ENCODE measurements at regions not wholly inside any gene's neighbourhood (a gene's known extent, or its start where the extent isn't known, plus 50 kb on each side); places are given as distances from the start of the nearest gene placed in this dataset.

DNA sequence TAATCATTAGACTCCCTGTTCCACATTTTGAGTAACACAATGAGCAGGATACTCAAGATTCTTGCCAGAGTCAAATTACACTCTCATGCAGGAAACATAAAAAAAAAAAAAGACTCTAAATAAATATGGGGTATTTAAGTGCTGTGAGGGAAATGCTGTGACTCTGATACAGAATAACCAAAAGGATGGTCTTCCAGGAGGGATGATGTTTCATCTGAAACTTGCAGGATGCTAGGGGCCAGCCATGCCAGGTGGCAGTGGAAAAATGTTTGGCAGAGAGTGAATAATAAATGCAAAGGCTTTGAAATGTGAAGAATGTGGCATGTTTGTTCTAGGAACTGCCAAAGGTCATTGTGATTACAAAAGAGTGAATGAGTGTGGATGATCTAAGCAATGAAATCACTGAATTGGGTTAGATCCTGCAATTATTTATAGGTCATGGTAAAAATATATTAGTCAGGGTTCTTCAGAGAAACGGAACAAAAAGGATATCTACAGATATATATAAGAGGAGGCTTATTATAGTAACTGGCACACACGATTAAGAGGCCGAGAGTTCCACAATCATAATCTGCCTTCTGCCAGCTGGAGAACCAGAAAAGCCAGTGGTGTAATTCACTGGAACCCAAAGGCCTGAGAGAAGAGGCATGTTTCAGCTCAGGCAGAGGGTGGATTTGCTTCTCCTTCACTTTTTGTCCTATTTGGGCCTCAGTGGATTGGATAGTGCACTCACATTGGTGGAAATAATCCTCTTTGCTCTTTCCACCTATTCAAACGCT is 1832.8 kb upstream of the MIR17HG start:
- intact Hi-C loops (cut with micrococcal nuclease), result no loop called here
- BruUV-seq (replicated peaks), result no TSS peak
- RAD21 ChIA-PET (ENCODE audit: low non-redundant PET in 1 of 2, low total read pairs in 2 of 2, uncharacterized antibody in 2 of 2, unreplicated experiment in 2 of 2), result no interaction called here
- no peaks in the 10 kb centered on the region for H3K9me3 ChIP-seq (ENCODE audit: control insufficient read depth in 1 of 2, insufficient read depth in 1 of 2, low read depth in 1 of 2, low read length in 2 of 2)
- H3K4me1 ChIP-seq (ENCODE audit: control insufficient read depth in 1 of 2, insufficient read depth in 2 of 2, low read length in 2 of 2), result peaks cover 0 to 4% of the 10 kb centered on the region in 2 experiments; a peak in 1 of 4 replicates
- ATAC-seq (no peak), DNase-seq (ENCODE audit: low read depth, low spot score) (no peak)
- POLR2A ChIA-PET, result no interaction called here
- no peaks in the 10 kb centered on the region for H3K27me3 ChIP-seq (ENCODE audit: insufficient read depth, low read length)
- no peaks in the 10 kb centered on the region for H3K9me2 ChIP-seq (ENCODE audit: insufficient read depth)
- no peak overlapping the region for H3K9ac ChIP-seq (ENCODE audit: low read length)
- H3K79me2 ChIP-seq (ENCODE audit: insufficient read depth, low read length), result no peaks in the 10 kb centered on the region
- H2AFZ ChIP-seq (ENCODE audit: low read depth, low read length, poor library complexity, severe bottlenecking), result no peak overlapping the region
- no peak overlapping the region for H3K27ac ChIP-seq (ENCODE audit: low read depth, low read length)
- TF ChIP-seq EZH2phosphoT487 (IDR thresholded peaks at IDR 0.05; ENCODE audit: borderline replicate concordance) (no peak), YY1 (IDR thresholded peaks at IDR 0.05; ENCODE audit: extremely low read depth, insufficient replicate concordance, low read depth, low read length) (no peak), FOSL1 (IDR thresholded peaks at IDR 0.05; ENCODE audit: low read depth) (no peak), TCF7L2 (IDR thresholded peaks at IDR 0.05; ENCODE audit: borderline replicate concordance, extremely low read depth, insufficient read depth, insufficient read length) (no peak), ZNF274 (IDR thresholded peaks at IDR 0.05; ENCODE audit: low read depth, low read length) (no peak), SRF (IDR thresholded peaks at IDR 0.05; ENCODE audit: low read depth) (no peak), CEBPB (IDR thresholded peaks at IDR 0.05; ENCODE audit: low read depth) (no peak), RAD21 (IDR thresholded peaks at IDR 0.05; ENCODE audit: low read depth) (no peak), SP1 (IDR thresholded peaks at IDR 0.05; ENCODE audit: low read depth) (no peak), SIN3A (IDR thresholded peaks at IDR 0.05; ENCODE audit: low read depth) (no peak)
- TF ChIP-seq, protein P1, sequence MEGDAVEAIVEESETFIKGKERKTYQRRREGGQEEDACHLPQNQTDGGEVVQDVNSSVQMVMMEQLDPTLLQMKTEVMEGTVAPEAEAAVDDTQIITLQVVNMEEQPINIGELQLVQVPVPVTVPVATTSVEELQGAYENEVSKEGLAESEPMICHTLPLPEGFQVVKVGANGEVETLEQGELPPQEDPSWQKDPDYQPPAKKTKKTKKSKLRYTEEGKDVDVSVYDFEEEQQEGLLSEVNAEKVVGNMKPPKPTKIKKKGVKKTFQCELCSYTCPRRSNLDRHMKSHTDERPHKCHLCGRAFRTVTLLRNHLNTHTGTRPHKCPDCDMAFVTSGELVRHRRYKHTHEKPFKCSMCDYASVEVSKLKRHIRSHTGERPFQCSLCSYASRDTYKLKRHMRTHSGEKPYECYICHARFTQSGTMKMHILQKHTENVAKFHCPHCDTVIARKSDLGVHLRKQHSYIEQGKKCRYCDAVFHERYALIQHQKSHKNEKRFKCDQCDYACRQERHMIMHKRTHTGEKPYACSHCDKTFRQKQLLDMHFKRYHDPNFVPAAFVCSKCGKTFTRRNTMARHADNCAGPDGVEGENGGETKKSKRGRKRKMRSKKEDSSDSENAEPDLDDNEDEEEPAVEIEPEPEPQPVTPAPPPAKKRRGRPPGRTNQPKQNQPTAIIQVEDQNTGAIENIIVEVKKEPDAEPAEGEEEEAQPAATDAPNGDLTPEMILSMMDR (IDR thresholded peaks at IDR 0.05 in 2 of 3, conservative IDR thresholded peaks at IDR 0.05 in 1 of 3; ENCODE audit: borderline replicate concordance in 1 of 3, insufficient read depth in 1 of 3, low read depth in 2 of 3, low read length in 2 of 3), result no peak
- TF ChIP-seq, protein P2, sequence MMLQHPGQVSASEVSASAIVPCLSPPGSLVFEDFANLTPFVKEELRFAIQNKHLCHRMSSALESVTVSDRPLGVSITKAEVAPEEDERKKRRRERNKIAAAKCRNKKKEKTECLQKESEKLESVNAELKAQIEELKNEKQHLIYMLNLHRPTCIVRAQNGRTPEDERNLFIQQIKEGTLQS (IDR thresholded peaks at IDR 0.05), result no peak
- H3K4me3 ChIP-seq (replicated peaks in 1 of 2; ENCODE audit: low read depth in 1 of 2, low read length in 2 of 2), result no peak overlapping the region
- no peak overlapping the region for H3K4me2 ChIP-seq (ENCODE audit: low read length)
- no peaks in the 10 kb centered on the region for H3K36me3 ChIP-seq (ENCODE audit: control insufficient read depth in 1 of 2, insufficient read depth in 2 of 2, low read length in 2 of 2)
- CTCF ChIA-PET, result no interaction called here
- H4K20me1 ChIP-seq (ENCODE audit: insufficient read depth), result no peaks in the 10 kb centered on the region

Data from HCT116 (cell line).